ENCODE measurements at regions not wholly inside any gene's neighbourhood (a gene's known extent, or its start where the extent isn't known, plus 50 kb on each side); places are given as distances from the start of the nearest gene placed in this dataset.

GRCh38 chr5:15085671-15086070 is 214.1 kb upstream of the ANKH start:
- TF ChIP-seq CTCF (IDR thresholded peaks at IDR 0.05; ENCODE audit: low read depth, low read length) (no peak), EZH2phosphoT487 (IDR thresholded peaks at IDR 0.05; ENCODE audit: low read depth) (no peak)

Data from OCI-LY3 (cell line).